ENCODE measurements at regions not wholly inside any gene's neighbourhood (a gene's known extent, or its start where the extent isn't known, plus 50 kb on each side); places are given as distances from the start of the nearest gene placed in this dataset.

DNA sequence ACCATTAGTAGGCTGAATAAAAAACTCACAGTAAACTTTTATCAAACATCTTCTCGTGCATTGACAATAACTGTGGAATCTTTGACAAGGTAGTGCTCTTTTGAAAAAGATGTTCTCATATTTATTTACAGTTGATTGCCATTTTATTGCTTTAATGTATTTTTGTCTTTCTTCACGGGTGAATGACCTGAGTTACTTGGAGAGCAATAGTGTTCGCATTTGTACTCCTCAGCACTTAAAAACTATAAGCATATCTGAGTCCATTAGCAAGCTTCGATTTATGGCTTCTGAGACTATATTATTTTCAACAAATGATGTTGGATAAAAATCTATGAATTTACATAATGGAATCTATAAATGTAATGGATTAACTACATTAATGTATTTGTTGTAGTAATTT is 1012.3 kb downstream of the CDH9 start:
- Mint-ChIP-seq H3K4me3 (no peak overlapping the region), H3K27ac (no peak overlapping the region), H3K9me3 (peaks cover 7% of the 10 kb centered on the region), H3K36me3 (no peaks in the 10 kb centered on the region), H3K27me3 (no peaks in the 10 kb centered on the region), H3K4me1 (ENCODE audit: low read depth) (no peaks in the 10 kb centered on the region)
- ChIA-PET CTCF (no interaction called here), POLR2A (no interaction called here)
- intact Hi-C loops (cut with micrococcal nuclease), result no loop called here
- DNase-seq, result no peak

DNA sequence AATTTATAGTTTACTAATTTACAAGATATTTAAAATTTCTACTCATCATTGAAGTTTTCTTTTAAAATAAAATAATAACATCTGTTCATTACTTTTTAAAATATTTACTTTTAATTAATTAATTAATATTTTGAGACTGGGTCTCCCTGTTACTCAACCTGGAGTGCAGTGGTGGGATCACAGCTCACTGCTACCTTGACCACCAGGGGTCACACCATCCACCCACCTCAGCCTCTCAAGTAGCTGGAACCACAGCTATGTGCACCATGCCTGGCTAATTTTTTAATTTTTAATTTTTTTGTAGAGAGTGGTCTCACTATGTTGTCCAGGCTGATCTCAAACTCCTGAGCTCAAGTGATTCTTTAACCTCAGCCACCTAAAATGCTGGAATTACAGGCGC is 1013.6 kb downstream of the CDH9 start:
- ChIA-PET POLR2A (no interaction called here), CTCF (no interaction called here)
- peaks cover 4% of the 10 kb centered on the region for H3K9me3 Mint-ChIP-seq
- H3K36me3 Mint-ChIP-seq, result no peaks in the 10 kb centered on the region
- no peak overlapping the region for H3K27ac Mint-ChIP-seq
- no peaks in the 10 kb centered on the region for H3K27me3 Mint-ChIP-seq
- H3K4me1 Mint-ChIP-seq (ENCODE audit: low read depth), result no peaks in the 10 kb centered on the region
- DNase-seq, result no peak
- no peak overlapping the region for H3K4me3 Mint-ChIP-seq
- intact Hi-C loops (cut with micrococcal nuclease), result no loop called here

DNA sequence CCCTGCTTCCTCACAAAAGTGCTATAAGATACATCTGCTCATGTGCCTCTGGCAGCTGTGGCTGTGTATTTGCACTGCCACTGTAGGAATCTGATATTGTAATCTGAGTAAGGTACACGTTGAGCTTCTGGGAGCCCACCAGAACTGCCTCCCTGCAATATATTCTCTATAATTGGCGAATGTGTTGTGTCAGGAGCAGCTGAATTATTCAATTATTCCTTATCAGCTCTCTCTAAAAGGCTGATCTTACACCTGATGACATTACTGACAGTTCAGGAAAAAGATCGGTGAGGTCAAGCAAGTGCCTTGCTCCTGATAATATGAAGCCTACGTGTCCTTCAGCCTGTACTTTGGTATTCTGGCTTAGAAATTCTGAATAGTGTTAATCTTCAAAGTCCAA is 1015.0 kb downstream of the CDH9 start:
- ChIA-PET CTCF (no interaction called here), POLR2A (no interaction called here)

DNA sequence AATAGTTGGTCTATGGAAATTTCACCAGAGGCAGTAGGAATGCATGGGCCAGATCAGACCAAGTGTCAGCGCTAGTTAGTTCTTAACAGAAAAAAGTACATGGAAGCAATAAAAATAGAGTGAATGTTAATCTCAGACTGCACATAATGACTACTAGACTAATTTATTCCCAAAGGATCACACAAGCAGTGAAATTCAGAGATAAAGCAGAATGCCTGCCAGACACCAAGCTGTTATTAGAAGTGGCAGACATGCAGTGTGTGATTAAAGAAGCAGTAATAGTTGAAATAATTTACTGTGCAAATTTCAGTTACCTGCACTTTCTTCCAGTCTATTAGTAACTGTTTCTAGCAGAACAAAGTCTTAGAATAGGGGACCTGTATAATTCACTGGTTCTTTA is 1024.2 kb downstream of the CDH9 start:
- intact Hi-C loops (cut with micrococcal nuclease), result no loop called here
- no peaks in the 10 kb centered on the region for H3K36me3 Mint-ChIP-seq
- no peaks in the 10 kb centered on the region for H3K4me1 Mint-ChIP-seq (ENCODE audit: low read depth)
- H3K4me3 Mint-ChIP-seq, result no peak overlapping the region
- POLR2A ChIA-PET, result no interaction called here
- CTCF ChIA-PET, result no interaction called here
- H3K27ac Mint-ChIP-seq, result no peak overlapping the region
- H3K27me3 Mint-ChIP-seq, result no peaks in the 10 kb centered on the region
- H3K9me3 Mint-ChIP-seq, result peaks cover 26% of the 10 kb centered on the region
- no peak for DNase-seq

More for the DNA sequence above, 1015.0 kb downstream of the CDH9 start:
- Mint-ChIP-seq H3K27ac (no peak overlapping the region), H3K4me1 (ENCODE audit: low read depth) (no peaks in the 10 kb centered on the region), H3K27me3 (no peaks in the 10 kb centered on the region), H3K36me3 (no peaks in the 10 kb centered on the region), H3K9me3 (peaks cover 4% of the 10 kb centered on the region), H3K4me3 (no peak overlapping the region)
- no peak for DNase-seq
- intact Hi-C loops (cut with micrococcal nuclease), result no loop called here

DNA sequence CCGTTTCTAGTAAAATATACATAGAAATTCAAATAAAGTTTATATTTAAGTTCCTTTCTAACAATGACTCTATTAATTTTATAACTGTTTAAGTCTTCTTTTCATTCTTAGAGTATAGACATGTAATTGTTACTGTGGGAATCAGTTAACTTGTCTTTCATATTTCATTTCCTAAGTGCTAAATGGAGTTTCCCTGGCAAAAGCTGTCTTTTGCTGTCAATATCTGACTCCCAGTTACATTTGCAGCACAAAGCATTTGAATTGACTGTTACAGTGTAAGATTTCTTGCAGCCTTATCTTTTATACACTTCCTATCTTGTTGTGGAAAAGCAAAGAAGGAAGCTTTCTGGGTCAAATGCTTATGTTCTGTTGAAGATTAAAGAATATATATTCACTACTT is 1026.3 kb downstream of the CDH9 start:
- CTCF ChIA-PET, result no interaction called here
- no peak for DNase-seq
- intact Hi-C loops (cut with micrococcal nuclease), result no loop called here
- H3K36me3 Mint-ChIP-seq, result no peaks in the 10 kb centered on the region
- no peak overlapping the region for H3K27ac Mint-ChIP-seq
- H3K4me1 Mint-ChIP-seq (ENCODE audit: low read depth), result no peaks in the 10 kb centered on the region
- no peaks in the 10 kb centered on the region for H3K27me3 Mint-ChIP-seq
- peaks cover 24% of the 10 kb centered on the region for H3K9me3 Mint-ChIP-seq
- POLR2A ChIA-PET, result no interaction called here
- no peak overlapping the region for H3K4me3 Mint-ChIP-seq

DNA sequence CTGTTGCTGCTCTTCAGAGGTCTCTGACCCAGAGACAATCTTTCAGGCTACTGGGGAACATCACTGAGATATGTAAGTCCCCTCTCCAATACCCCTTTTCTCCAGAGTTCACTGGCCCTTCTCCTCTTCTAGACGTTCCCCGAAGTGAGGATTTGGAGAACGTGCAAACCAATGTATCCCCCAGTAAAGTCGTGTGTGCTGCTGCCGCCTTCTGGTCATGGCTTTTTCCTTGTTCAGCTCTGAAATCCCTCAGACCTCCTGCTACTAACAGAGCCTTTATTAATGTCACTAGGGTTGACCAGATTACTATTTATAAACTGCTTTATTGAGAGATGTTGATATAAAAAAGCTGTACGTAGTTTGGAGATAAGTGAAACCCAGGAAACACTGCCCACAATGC is 1028.6 kb downstream of the CDH9 start:
- no peak for DNase-seq
- no peak overlapping the region for H3K27ac Mint-ChIP-seq
- H3K36me3 Mint-ChIP-seq, result no peaks in the 10 kb centered on the region
- CTCF ChIA-PET, result no interaction called here
- H3K9me3 Mint-ChIP-seq, result peaks cover 17% of the 10 kb centered on the region
- H3K27me3 Mint-ChIP-seq, result no peaks in the 10 kb centered on the region
- H3K4me1 Mint-ChIP-seq (ENCODE audit: low read depth), result no peaks in the 10 kb centered on the region
- no peak overlapping the region for H3K4me3 Mint-ChIP-seq
- POLR2A ChIA-PET, result no interaction called here
- intact Hi-C loops (cut with micrococcal nuclease), result no loop called here

DNA sequence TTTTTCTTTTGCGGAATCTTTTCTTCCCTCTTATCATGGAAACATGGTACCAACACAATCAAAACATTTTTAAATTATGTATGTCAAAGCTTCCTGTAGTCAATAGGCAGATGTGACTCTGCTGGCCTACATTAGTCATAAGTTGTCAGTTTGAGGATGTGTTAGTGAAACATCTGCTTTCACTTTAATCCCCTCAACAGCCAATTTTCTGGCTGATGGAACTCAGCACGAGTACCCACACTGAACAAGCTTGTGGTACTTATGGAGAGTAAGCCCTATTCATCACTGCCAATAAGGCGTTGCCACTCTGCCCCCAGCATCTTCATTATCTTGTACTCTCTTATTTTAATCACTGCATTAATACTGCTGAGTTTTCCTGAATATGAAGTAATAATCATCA is 1034.4 kb downstream of the CDH9 start:
- H3K36me3 Mint-ChIP-seq, result no peaks in the 10 kb centered on the region
- H3K4me1 Mint-ChIP-seq (ENCODE audit: low read depth), result no peaks in the 10 kb centered on the region
- ChIA-PET CTCF (no interaction called here), POLR2A (no interaction called here)
- intact Hi-C loops (cut with micrococcal nuclease), result no loop called here
- H3K9me3 Mint-ChIP-seq, result peaks cover 10% of the 10 kb centered on the region
- H3K27me3 Mint-ChIP-seq, result no peaks in the 10 kb centered on the region
- no peak overlapping the region for H3K27ac Mint-ChIP-seq
- no peak for DNase-seq
- H3K4me3 Mint-ChIP-seq, result no peak overlapping the region

DNA sequence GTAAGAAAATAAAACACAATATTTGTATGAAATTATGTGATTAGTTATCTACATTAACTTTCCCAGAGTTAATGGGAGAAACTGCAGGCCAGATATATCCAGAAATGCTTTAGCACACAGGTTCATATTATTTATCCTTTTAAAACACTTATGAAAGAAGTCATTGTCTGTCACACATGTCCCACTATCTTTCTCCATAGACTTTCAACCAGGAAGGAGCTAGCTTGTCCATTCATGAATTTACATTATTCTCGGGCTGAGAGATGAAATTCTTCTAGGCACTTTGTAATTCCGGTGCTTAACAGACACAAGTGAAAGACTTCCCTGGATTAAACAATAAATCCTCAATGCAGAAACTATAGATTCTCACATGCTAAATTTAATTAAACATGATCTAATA is 1043.2 kb downstream of the CDH9 start:
- intact Hi-C loops (cut with micrococcal nuclease), result no loop called here
- Mint-ChIP-seq H3K36me3 (no peaks in the 10 kb centered on the region), H3K4me3 (no peak overlapping the region), H3K9me3 (peaks cover 10% of the 10 kb centered on the region), H3K27ac (no peak overlapping the region), H3K4me1 (ENCODE audit: low read depth) (no peaks in the 10 kb centered on the region), H3K27me3 (no peaks in the 10 kb centered on the region)
- ChIA-PET CTCF (no interaction called here), POLR2A (no interaction called here)
- no peak for DNase-seq

DNA sequence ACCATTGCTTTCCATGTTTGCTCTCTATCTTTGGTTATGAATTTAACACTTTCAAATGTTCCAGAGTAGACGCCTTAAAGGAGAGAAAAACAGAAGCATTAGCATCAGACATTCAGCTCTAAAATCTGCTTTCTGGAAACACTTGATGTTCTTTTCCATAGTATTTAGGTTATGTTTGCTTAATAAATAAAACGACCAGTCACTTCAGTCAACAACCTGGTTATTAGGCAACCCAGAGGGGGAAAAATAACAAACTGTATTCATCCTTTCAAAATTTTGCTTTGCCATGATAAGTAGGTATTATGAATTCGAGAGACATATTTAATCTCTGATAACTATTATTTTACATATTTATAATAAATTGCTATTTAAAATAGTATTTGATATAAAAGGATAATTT is 1044.7 kb downstream of the CDH9 start:
- POLR2A ChIA-PET, result no interaction called here
- H3K36me3 Mint-ChIP-seq, result no peaks in the 10 kb centered on the region
- no peaks in the 10 kb centered on the region for H3K27me3 Mint-ChIP-seq
- CTCF ChIA-PET, result no interaction called here
- no peak for DNase-seq
- H3K4me3 Mint-ChIP-seq, result no peak overlapping the region
- no peak overlapping the region for H3K27ac Mint-ChIP-seq
- H3K4me1 Mint-ChIP-seq (ENCODE audit: low read depth), result no peaks in the 10 kb centered on the region
- intact Hi-C loops (cut with micrococcal nuclease), result no loop called here
- H3K9me3 Mint-ChIP-seq, result peaks cover 10% of the 10 kb centered on the region

DNA sequence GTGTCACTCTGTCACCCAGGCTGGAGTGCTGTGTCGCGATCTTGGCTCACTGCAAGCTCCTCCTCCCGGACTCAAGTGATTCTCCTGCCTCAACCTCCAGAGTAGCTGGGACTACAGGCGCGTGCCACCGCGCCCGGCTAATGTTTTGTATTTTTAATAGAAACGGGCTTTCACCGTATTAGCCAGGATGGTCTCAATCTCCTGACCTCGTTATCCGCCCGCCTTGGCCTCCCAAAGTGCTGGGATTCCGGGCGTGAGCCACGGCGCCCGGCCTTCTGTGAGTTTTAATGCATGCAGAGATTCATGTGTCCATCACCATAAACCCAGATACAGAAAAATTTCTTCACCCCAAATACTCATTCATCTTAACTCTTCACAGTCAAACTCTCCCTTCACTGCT is 1046.7 kb downstream of the CDH9 start:
- peaks cover 10% of the 10 kb centered on the region for H3K9me3 Mint-ChIP-seq
- H3K36me3 Mint-ChIP-seq, result no peaks in the 10 kb centered on the region
- H3K4me3 Mint-ChIP-seq, result no peak overlapping the region
- no peak overlapping the region for H3K27ac Mint-ChIP-seq
- DNase-seq, result no peak
- H3K27me3 Mint-ChIP-seq, result no peaks in the 10 kb centered on the region
- intact Hi-C loops (cut with micrococcal nuclease), result no loop called here
- CTCF ChIA-PET, result no interaction called here
- POLR2A ChIA-PET, result no interaction called here
- no peaks in the 10 kb centered on the region for H3K4me1 Mint-ChIP-seq (ENCODE audit: low read depth)

DNA sequence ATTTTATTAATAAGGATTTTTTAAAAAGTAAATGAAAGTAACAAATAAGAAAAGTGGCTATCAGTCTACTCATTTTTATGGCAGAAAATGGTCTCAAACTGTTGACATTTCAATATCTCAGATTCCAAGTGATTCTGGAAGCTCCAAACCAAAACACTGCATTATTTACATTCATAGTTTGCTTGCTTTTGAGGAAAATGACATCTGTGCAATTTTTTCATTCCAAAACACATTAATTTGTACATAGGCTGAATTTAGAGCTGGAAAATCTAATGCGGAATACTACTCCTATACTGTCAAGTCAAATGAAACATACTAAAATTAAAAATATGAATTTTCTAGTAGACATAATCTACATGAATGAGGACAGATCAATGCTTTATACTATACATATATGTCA is 1047.6 kb downstream of the CDH9 start:
- H3K4me3 Mint-ChIP-seq, result no peak overlapping the region

DNA sequence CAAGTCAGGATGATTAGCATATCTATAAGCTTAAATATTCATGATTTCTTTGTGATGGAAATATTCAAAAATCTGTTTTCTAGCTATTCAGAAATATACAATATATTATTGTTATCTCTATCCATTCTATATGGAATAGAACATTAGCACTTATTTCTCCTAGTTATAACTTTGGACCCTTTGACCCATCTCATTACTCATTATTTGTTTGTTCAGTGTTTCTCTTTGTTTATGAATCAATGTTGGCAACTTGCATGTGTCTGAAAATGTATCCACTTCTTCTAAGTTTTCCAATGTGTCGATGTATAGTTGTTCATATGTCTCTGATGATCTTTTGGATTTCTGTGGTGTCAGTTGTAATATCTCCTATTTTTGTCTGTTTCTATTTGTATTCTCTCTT is 1059.3 kb downstream of the CDH9 start:
- H3K27me3 Mint-ChIP-seq, result no peaks in the 10 kb centered on the region
- ChIA-PET POLR2A (no interaction called here), CTCF (no interaction called here)
- no peaks in the 10 kb centered on the region for H3K36me3 Mint-ChIP-seq
- no peak overlapping the region for H3K4me3 Mint-ChIP-seq
- no peak for DNase-seq
- H3K9me3 Mint-ChIP-seq, result peaks cover 20% of the 10 kb centered on the region
- H3K4me1 Mint-ChIP-seq (ENCODE audit: low read depth), result no peaks in the 10 kb centered on the region
- no peak overlapping the region for H3K27ac Mint-ChIP-seq
- intact Hi-C loops (cut with micrococcal nuclease), result no loop called here

More for the DNA sequence above, 1047.6 kb downstream of the CDH9 start:
- intact Hi-C loops (cut with micrococcal nuclease), result no loop called here
- ChIA-PET POLR2A (no interaction called here), CTCF (no interaction called here)
- no peaks in the 10 kb centered on the region for H3K27me3 Mint-ChIP-seq
- no peaks in the 10 kb centered on the region for H3K36me3 Mint-ChIP-seq
- DNase-seq, result no peak
- H3K4me1 Mint-ChIP-seq (ENCODE audit: low read depth), result no peaks in the 10 kb centered on the region
- no peak overlapping the region for H3K27ac Mint-ChIP-seq
- H3K9me3 Mint-ChIP-seq, result peaks cover 10% of the 10 kb centered on the region

DNA sequence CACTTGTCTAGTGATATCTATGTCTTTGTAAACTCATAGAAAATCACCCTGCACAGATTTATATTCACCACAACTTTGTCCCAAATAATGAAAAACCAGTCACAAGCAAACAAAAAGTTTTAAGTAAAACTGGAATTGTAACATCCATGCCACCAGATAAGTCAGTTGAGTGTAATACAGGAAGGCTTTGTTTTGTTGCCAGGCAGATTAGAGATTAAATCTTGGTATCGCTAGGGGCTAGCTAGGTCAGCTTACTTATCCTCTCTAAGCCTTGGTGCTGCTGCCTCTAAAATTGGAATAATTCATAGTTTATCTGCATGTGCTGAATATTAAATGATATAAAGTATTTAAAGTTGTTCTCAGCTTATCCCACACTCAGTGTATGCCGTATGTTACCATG is 1062.5 kb downstream of the CDH9 start:
- H3K36me3 Mint-ChIP-seq, result no peaks in the 10 kb centered on the region
- ChIA-PET CTCF (no interaction called here), POLR2A (no interaction called here)
- H3K9me3 Mint-ChIP-seq, result peaks cover 23% of the 10 kb centered on the region
- no peaks in the 10 kb centered on the region for H3K4me1 Mint-ChIP-seq (ENCODE audit: low read depth)
- no peak overlapping the region for H3K27ac Mint-ChIP-seq
- no peak for DNase-seq
- intact Hi-C loops (cut with micrococcal nuclease), result no loop called here
- H3K27me3 Mint-ChIP-seq, result no peaks in the 10 kb centered on the region
- H3K4me3 Mint-ChIP-seq, result no peak overlapping the region

DNA sequence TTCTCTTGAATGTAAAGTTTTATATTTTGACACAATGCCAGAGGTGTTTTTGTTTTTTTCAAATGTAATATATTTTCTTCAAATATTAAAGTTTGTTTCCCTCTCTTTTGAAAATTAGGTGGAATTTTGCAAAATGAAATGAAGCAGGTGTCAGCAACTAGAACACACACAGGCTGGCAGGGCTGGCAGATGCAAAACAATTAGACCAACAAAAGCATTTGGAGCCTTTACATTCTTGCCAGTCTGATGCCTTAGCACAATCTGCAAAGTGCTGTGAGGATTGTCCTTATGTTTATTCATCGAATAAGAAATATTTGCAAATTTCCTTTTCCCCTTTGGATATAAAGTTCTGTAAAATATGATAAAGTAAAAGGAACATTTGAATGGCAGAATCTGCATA is 1063.9 kb downstream of the CDH9 start:
- DNase-seq, result no peak
- CTCF ChIA-PET, result no interaction called here
- POLR2A ChIA-PET, result no interaction called here
- Mint-ChIP-seq H3K4me3 (no peak overlapping the region), H3K4me1 (ENCODE audit: low read depth) (no peaks in the 10 kb centered on the region), H3K36me3 (no peaks in the 10 kb centered on the region), H3K9me3 (peaks cover 21% of the 10 kb centered on the region), H3K27me3 (no peaks in the 10 kb centered on the region), H3K27ac (no peak overlapping the region)
- intact Hi-C loops (cut with micrococcal nuclease), result no loop called here

All from activated CD4-positive, alpha-beta memory T cell treated with anti-CD3 and anti-CD28 coated beads for 36 hours (primary cell).